DMS114 treated with DMSO at 0.1 percent for 48 hours (cell line): ENCODE measurements at regions not wholly inside any gene's neighbourhood (a gene's known extent, or its start where the extent isn't known, plus 50 kb on each side); places are given as distances from the start of the nearest gene placed in this dataset.

Source experiments
- DNase-seq: peaks from one replicate; lab custom pipeline; 2025; ENCODE audit not compliant: unreplicated experiment; lab: John Stamatoyannopoulos, UW

- peak; percentile 48 for DNase-seq
Observed at GRCh38 chr6:33967966-33968724, 164.3 kb upstream of the MLN start.

GRCh38 chr6:33967265-33967767 is 163.5 kb upstream of the MLN start:
- DNase-seq, result no peak

GRCh38 chr6:33966536-33966935 is 162.7 kb upstream of the MLN start:
- DNase-seq, result no peak

GRCh38 chr6:33965766-33966165 is 162.0 kb upstream of the MLN start:
- no peak for DNase-seq

- no peak for DNase-seq
Observed at GRCh38 chr6:33964387-33964786, 160.6 kb upstream of the MLN start.

DNA sequence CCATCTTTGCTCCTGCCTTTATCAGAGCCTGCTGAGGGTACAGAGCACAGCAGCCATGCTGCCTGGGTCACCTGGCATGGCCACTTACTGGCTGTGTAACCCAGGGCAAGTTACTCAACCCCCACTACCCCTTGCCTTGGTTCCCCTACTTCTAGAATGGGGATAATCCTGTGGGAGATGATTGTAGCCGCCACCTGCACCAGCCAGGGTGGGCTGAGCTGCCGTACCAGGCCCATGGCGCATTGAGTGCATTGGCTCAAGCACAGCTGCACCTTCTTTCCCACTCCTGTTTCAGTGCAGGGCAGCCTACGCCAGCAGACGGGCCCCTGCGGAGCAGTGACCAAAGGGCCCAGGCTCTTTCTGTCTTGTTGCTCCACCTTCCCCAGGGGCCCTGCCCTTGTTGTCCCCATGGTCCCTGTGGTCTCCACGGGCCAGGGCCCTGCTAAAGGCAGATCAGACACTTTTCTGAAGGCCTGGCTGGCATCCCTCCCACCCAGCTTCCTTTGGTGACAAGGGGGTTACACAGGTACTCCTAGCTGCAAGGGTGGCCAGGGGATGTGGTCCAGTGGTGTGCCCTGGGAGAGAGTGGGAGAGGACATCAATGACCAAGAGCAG is 159.4 kb upstream of the MLN start:
- no peak for DNase-seq

DNA sequence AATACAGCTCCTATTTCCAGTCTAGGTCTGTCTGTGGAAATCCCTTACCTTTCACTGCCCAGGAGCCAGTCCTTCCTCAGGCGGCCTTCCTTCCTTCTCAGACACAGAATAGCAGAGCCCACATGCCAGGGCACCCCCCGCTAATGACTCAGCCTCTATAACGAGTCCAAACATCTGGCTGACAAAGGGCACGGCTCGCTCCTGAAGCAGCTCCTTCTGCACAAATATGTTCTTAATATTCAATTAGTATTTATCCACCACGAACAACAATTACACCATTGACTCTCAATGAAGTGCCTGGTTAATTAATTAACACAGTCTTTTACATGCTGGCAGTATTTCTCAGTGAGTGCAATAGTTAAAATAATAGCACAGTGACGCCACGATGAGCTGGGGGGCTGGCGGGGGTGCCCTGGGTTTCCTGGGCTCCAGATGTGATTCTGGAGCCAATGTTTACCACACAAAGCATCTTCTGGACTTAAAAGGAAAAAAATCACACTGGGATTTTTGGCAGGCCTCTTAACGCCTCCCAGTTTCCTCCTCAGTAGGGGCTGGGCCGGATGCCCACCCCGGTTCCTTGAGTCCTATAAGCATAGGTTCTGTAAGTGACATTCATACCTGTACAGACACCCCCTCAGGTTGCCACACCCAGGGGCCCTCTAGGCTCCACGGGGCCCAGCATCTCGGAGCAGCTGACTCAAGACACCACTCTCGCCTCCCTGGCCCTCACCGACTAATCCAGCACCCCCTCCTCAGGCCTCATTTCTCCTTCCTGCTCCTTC is 158.6 kb upstream of the MLN start:
- DNase-seq, result no peak

DNA sequence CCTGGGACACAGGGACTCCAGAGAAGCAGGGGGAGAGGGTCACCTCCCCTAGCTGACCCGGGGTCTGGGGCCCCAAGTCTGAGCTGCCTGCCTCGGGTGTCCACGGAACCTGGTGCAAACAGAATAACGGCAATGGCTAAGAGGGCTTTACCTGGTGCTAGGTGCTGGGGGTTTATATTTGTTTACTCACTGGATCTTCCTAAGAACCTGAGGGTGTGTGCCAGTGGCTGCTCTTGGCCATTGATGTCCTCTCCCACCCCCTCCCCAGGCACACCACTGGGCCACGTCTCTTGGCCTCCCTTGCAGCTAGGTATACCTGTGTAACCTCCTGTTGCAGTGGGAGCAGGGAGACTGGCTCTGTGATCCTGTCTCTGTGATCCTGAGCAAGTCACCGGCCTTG is 157.9 kb upstream of the MLN start:
- DNase-seq, result no peak

- no peak for DNase-seq
Observed at GRCh38 chr6:33960345-33961313, 156.8 kb upstream of the MLN start.

- DNase-seq, result no peak
Observed at GRCh38 chr6:33959661-33960344, 156.0 kb upstream of the MLN start.

DNA sequence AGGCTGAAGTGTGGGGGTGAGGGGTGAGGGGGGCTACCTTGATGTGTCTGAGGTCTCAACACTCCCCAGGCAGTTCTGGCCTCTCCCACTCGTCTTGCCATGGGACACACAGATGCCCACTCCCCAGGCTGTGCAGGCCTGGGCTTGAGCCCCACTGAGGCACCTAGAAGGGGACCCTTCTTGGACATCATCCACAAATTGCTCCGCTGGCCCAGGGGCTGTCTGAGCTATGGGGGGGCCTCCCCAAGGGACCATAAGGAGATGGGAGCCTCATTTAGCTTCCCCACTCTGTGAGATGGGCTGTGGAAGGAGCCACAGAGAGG is 155.5 kb upstream of the MLN start:
- no peak for DNase-seq

DNA sequence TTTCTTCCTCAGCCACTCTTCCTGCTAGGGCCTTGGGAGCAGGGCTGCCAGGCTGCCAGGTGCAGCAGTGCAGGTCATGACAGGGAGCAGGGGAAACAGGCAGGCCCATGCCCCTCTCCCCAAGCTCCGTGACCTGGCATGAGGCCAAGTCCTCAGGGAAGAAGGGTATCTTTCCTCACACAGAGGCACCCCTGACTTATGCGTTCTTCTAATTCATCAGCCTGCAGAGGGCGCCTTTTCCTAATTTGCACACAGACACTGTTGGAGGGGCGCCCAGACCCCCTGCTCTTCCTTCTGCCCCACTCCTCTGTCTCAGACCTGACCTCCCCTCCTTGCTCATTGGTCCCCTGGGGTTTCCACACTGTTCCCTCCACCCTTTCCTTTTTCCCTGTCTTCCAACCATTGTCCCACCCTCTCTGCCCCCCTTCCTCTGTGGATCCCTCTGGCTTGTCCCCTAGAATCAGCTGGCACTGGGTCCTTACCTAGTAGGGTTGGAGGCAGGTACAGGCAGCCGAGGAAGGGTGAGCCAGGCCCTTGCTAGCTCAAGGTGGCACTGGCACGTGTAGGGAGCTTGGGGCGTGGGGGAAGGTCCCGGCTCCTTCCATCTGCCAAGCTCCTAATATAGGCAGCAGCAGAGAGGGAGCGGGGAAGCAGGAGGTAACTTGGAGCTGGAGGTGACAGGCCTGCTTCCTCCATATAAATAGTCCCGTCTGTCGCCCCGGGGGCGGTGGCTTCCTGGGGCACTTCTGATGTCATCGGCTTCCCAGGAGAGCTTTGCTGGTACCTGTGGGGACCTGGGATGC is 154.9 kb upstream of the MLN start:
- no peak for DNase-seq

DNA sequence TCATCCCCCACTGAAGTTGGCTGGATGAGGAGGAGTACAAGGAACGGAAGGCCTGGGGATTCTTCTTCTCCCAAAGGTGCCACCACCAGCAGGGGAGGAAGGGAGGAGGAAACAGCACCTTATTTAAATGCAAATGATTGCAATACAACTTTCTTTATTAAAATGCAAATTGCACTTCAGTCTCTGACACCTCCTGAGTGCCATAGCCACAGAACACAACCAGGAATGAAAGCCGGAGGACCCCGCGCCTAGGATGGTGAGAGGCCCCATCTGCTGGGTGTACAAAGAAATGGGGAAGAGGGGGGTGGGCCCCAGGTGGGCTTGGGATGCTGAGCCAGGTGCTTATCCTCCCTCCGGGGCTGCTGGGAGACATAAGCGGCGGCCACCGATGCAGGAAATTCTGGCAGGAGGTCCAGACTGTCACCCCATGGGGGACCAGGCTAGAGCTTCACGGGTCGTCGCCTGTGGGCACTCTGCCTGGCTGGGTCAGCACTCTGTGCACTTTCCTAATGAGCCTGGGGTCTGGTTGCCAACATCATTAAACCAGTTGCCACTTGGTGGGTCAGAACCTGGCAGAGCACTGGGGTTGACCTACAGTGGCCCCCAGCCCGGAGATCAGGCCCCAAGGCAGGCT is 154.2 kb upstream of the MLN start:
- no peak for DNase-seq

DNA sequence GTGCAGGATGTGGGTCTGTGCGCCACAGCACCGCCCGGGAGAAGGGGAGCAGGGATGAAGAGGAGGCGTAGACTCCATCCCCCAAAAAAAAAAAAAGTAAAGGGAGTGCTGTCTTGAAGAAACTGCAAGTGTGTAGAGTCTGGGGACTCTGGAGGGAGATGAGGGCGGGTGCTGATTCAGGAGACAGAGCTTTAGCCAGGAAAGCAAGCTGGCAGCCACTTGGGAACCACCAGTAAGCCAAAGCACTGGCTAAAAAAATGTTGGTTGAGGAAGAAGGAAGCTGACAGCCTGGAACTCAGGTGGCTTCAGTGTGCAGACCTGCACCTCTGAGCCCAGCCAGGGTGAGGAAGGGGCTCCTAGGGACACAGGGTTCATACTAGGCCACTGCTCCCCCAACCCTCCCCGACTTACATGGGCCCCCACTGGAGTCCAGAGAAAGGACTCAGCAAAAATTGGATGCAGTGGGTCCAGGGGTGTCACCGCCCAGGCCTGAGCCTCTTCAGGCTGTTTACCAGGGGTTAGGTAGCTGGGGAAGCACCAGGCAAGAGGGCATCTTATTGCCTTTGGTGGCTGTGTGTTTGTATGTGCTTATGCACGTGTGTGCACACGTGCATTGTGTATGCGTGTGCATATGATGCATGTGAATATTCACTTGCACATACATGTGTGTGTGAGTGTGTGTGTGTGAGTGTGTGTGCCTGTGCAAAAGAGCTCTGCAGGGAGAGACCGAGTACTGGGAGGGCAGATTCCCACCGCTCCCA is 153.5 kb upstream of the MLN start:
- no peak for DNase-seq

GRCh38 chr6:33956206-33956605 is 152.4 kb upstream of the MLN start:
- no peak for DNase-seq

GRCh38 chr6:33955566-33955965 is 151.8 kb upstream of the MLN start:
- DNase-seq, result no peak

DNA sequence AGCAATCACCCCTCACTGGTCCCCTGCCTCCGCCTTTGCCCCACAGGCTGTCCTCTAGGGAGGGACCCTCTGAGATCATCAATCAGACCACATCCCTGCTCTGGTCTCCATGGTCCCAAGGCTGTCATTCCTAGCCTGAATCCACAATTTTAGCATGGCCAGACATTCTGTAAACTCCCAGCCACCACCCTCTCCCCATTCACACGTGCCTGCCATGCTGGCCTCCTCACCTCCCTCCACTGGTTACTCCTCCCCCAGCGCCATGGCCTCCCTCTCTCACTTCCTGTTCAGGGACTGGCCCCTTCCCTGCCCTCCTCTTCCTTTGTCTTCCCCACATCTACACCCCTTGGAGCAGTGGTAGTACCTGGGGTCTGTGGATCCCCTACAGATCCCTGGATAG is 150.7 kb upstream of the MLN start:
- DNase-seq, result no peak

- DNase-seq, result no peak
Observed at GRCh38 chr6:33953171-33953570, 149.4 kb upstream of the MLN start.
